ENCODE measurements at regions not wholly inside any gene's neighbourhood (a gene's known extent, or its start where the extent isn't known, plus 50 kb on each side); places are given as distances from the start of the nearest gene placed in this dataset.

- DNase-seq (no peak), ATAC-seq (no peak)
- CTCF ChIA-PET, result no interaction called here
- no peak for TF ChIP-seq CTCF (IDR thresholded peaks at IDR 0.05)
- POLR2A ChIA-PET, result no interaction called here
- H3K27ac Mint-ChIP-seq, result no peak overlapping the region
- peaks cover 28% of the 10 kb centered on the region for H3K27me3 Mint-ChIP-seq
- H3K9me3 Mint-ChIP-seq, result no peaks in the 10 kb centered on the region
- H3K36me3 Mint-ChIP-seq (ENCODE audit: low read depth), result no peaks in the 10 kb centered on the region
- intact Hi-C loops (cut with micrococcal nuclease), result no loop called here
- no peak overlapping the region for H3K4me3 Mint-ChIP-seq
- H3K4me1 Mint-ChIP-seq (ENCODE audit: low read depth), result peaks cover 9% of the 10 kb centered on the region
Observed at GRCh38 chr22:22092974-22093373, 110.4 kb upstream of the TOP3B start.

- POLR2A ChIA-PET, result no interaction called here
- Mint-ChIP-seq H3K4me1 (ENCODE audit: low read depth) (peaks cover 9% of the 10 kb centered on the region), H3K4me3 (no peak overlapping the region), H3K36me3 (ENCODE audit: low read depth) (no peaks in the 10 kb centered on the region), H3K27me3 (peaks cover 25% of the 10 kb centered on the region), H3K27ac (no peak overlapping the region), H3K9me3 (no peaks in the 10 kb centered on the region)
- TF ChIP-seq CTCF (IDR thresholded peaks at IDR 0.05), result no peak
- CTCF ChIA-PET, result no interaction called here
- DNase-seq (no peak), ATAC-seq (no peak)
- intact Hi-C loops (cut with micrococcal nuclease), result no loop called here
Observed at GRCh38 chr22:22092101-22092500, 109.5 kb upstream of the TOP3B start.

- intact Hi-C loops (cut with micrococcal nuclease), result no loop called here
- Mint-ChIP-seq H3K4me1 (ENCODE audit: low read depth) (peaks cover 9% of the 10 kb centered on the region), H3K4me3 (no peak overlapping the region), H3K9me3 (no peaks in the 10 kb centered on the region), H3K27me3 (peaks cover 25% of the 10 kb centered on the region), H3K27ac (no peak overlapping the region), H3K36me3 (ENCODE audit: low read depth) (no peaks in the 10 kb centered on the region)
- ATAC-seq (no peak), DNase-seq (no peak)
- ChIA-PET CTCF (no interaction called here), POLR2A (no interaction called here)
- TF ChIP-seq CTCF (IDR thresholded peaks at IDR 0.05), result no peak
Observed at GRCh38 chr22:22091400-22091878, 108.9 kb upstream of the TOP3B start.

- no peaks in the 10 kb centered on the region for H3K36me3 Mint-ChIP-seq (ENCODE audit: low read depth)
- H3K27ac Mint-ChIP-seq, result no peak overlapping the region
- H3K27me3 Mint-ChIP-seq, result peaks cover 25% of the 10 kb centered on the region
- intact Hi-C loops (cut with micrococcal nuclease), result no loop called here
- ChIA-PET CTCF (no interaction called here), POLR2A (no interaction called here)
- H3K9me3 Mint-ChIP-seq, result no peaks in the 10 kb centered on the region
- no peak for ATAC-seq
- peaks cover 9% of the 10 kb centered on the region for H3K4me1 Mint-ChIP-seq (ENCODE audit: low read depth)
- DNase-seq, result no peak
- no peak for TF ChIP-seq CTCF (IDR thresholded peaks at IDR 0.05)
- H3K4me3 Mint-ChIP-seq, result no peak overlapping the region
Observed at GRCh38 chr22:22090650-22091399, 108.2 kb upstream of the TOP3B start.

GRCh38 chr22:22089459-22090308, 107.1 kb upstream of the TOP3B start:
- no peak overlapping the region for H3K27ac Mint-ChIP-seq
- DNase-seq (no peak), ATAC-seq (no peak)
- H3K27me3 Mint-ChIP-seq, result peaks cover 22% of the 10 kb centered on the region
- H3K4me1 Mint-ChIP-seq (ENCODE audit: low read depth), result peaks cover 9% of the 10 kb centered on the region
- CTCF ChIA-PET, result no interaction called here
- TF ChIP-seq CTCF (IDR thresholded peaks at IDR 0.05), result no peak
- no peaks in the 10 kb centered on the region for H3K36me3 Mint-ChIP-seq (ENCODE audit: low read depth)
- intact Hi-C loops (cut with micrococcal nuclease), result no loop called here
- POLR2A ChIA-PET, result interaction anchor here (1.2 kb wide), 1 partner anchor 11 kb away, joined by 3 read pairs; no protein-coding TSS in a partner anchor
- no peaks in the 10 kb centered on the region for H3K9me3 Mint-ChIP-seq
- no peak overlapping the region for H3K4me3 Mint-ChIP-seq

Measured in activated CD8-positive, alpha-beta T cell treated with anti-CD3 and anti-CD28 coated beads for 36 hours (primary cell).